ENCODE measurements at regions not wholly inside any gene's neighbourhood (a gene's known extent, or its start where the extent isn't known, plus 50 kb on each side); places are given as distances from the start of the nearest gene placed in this dataset.

GRCh38 chr13:90091611-90092010 is 1255.9 kb upstream of the MIR17HG start:
- TF ChIP-seq CTCF (IDR thresholded peaks at IDR 0.05; ENCODE audit: insufficient read depth, low read length) (no peak), SPI1 (IDR thresholded peaks at IDR 0.05; ENCODE audit: borderline replicate concordance, low read depth) (peak; percentile 87; the same call in 1 of the 2 replicates)
